ENCODE measurements at regions not wholly inside any gene's neighbourhood (a gene's known extent, or its start where the extent isn't known, plus 50 kb on each side); places are given as distances from the start of the nearest gene placed in this dataset.

GRCh38 chr13:107836685-107837084 is 378.7 kb downstream of the LIG4 start:
- TF ChIP-seq, protein P1, sequence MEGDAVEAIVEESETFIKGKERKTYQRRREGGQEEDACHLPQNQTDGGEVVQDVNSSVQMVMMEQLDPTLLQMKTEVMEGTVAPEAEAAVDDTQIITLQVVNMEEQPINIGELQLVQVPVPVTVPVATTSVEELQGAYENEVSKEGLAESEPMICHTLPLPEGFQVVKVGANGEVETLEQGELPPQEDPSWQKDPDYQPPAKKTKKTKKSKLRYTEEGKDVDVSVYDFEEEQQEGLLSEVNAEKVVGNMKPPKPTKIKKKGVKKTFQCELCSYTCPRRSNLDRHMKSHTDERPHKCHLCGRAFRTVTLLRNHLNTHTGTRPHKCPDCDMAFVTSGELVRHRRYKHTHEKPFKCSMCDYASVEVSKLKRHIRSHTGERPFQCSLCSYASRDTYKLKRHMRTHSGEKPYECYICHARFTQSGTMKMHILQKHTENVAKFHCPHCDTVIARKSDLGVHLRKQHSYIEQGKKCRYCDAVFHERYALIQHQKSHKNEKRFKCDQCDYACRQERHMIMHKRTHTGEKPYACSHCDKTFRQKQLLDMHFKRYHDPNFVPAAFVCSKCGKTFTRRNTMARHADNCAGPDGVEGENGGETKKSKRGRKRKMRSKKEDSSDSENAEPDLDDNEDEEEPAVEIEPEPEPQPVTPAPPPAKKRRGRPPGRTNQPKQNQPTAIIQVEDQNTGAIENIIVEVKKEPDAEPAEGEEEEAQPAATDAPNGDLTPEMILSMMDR (IDR thresholded peaks at IDR 0.05), result no peak
- no peak for TF ChIP-seq POLR2AphosphoS5 (IDR thresholded peaks at IDR 0.05)
